ENCODE measurements at regions not wholly inside any gene's neighbourhood (a gene's known extent, or its start where the extent isn't known, plus 50 kb on each side); places are given as distances from the start of the nearest gene placed in this dataset.

DNA sequence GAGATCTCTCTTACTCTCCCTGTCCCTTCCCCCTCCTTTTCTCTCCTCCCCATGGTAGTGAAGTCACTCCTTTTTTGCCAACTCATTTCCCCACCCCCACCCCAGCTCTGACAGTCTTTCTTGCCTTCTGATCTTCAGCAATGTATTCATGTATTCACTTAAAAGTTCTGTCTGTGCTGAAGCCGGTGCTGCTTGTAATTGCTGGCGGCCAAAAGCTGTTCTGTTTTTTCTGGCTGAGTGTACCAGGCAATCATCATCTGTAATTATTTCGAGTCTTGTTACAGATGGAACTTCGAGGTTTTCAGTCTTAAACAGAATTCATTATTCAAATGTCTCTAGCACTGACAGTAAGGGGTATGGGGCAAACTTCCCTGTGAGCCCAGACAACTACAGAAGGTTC lies 99.5 kb downstream of the SPATA19 start:
- H3K9ac ChIP-seq (ENCODE audit: low read length) = no peak overlapping the region
- no peak overlapping the region for H3K4me3 ChIP-seq (ENCODE audit: low read length)
- peaks cover 11% of the 10 kb centered on the region for H3K4me1 ChIP-seq (ENCODE audit: control insufficient read depth, low read depth, low read length)
- no peaks in the 10 kb centered on the region for H3K36me3 ChIP-seq (ENCODE audit: control insufficient read depth, low read depth, low read length)
- no peaks in the 10 kb centered on the region for H3K27me3 ChIP-seq (ENCODE audit: control insufficient read depth, insufficient read depth, low read length)
- no peaks in the 10 kb centered on the region for H3K9me3 ChIP-seq (ENCODE audit: control insufficient read depth, low read depth, low read length)
- H3K27ac ChIP-seq (ENCODE audit: low read length) = no peak overlapping the region

- no peaks in the 10 kb centered on the region for H3K36me3 ChIP-seq (ENCODE audit: control insufficient read depth, low read depth, low read length)
- peaks cover 7% of the 10 kb centered on the region for H3K4me1 ChIP-seq (ENCODE audit: control insufficient read depth, low read depth, low read length)
- no peaks in the 10 kb centered on the region for H3K27me3 ChIP-seq (ENCODE audit: control insufficient read depth, insufficient read depth, low read length)
- H3K27ac ChIP-seq (ENCODE audit: low read length) = no peak overlapping the region
- H3K9me3 ChIP-seq (ENCODE audit: control insufficient read depth, low read depth, low read length) = no peaks in the 10 kb centered on the region
- H3K9ac ChIP-seq (ENCODE audit: low read length) = no peak overlapping the region
- no peak overlapping the region for H3K4me3 ChIP-seq (ENCODE audit: low read length)
Measured at GRCh38 chr11:133742353-133742752, 103.0 kb downstream of the SPATA19 start.

GRCh38 chr11:133740963-133741362 lies 104.3 kb downstream of the SPATA19 start:
- H3K4me1 ChIP-seq (ENCODE audit: control insufficient read depth, low read depth, low read length) = peaks cover 5% of the 10 kb centered on the region
- no peak overlapping the region for H3K9ac ChIP-seq (ENCODE audit: low read length)
- no peaks in the 10 kb centered on the region for H3K27me3 ChIP-seq (ENCODE audit: control insufficient read depth, insufficient read depth, low read length)
- H3K9me3 ChIP-seq (ENCODE audit: control insufficient read depth, low read depth, low read length) = no peaks in the 10 kb centered on the region
- H3K36me3 ChIP-seq (ENCODE audit: control insufficient read depth, low read depth, low read length) = no peaks in the 10 kb centered on the region
- H3K4me3 ChIP-seq (ENCODE audit: low read length) = no peak overlapping the region
- H3K27ac ChIP-seq (ENCODE audit: low read length) = no peak overlapping the region

DNA sequence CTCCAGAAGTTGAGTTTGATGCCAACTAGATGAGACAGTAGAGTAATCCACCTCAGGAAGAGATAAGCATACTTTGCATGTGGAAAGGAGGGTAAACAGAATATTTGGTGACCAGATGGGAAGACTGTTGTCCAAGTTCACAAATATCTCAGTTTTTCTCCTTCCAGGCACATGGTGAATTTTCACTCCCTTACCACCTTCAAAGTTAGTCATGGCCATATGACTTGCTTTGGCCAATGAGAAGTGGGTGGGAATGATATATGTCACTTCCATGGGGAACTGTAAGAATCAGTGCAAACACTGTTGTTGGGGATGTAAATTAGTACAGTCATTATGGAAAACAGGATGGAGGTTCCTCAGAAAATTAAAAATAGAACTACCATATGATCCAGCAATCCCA lies 105.8 kb downstream of the SPATA19 start:
- H3K9ac ChIP-seq (ENCODE audit: low read length) = no peak overlapping the region
- H3K4me1 ChIP-seq (ENCODE audit: control insufficient read depth, low read depth, low read length) = no peaks in the 10 kb centered on the region
- H3K36me3 ChIP-seq (ENCODE audit: control insufficient read depth, low read depth, low read length) = no peaks in the 10 kb centered on the region
- no peaks in the 10 kb centered on the region for H3K9me3 ChIP-seq (ENCODE audit: control insufficient read depth, low read depth, low read length)
- H3K27ac ChIP-seq (ENCODE audit: low read length) = no peak overlapping the region
- H3K27me3 ChIP-seq (ENCODE audit: control insufficient read depth, insufficient read depth, low read length) = no peaks in the 10 kb centered on the region
- no peak overlapping the region for H3K4me3 ChIP-seq (ENCODE audit: low read length)

DNA sequence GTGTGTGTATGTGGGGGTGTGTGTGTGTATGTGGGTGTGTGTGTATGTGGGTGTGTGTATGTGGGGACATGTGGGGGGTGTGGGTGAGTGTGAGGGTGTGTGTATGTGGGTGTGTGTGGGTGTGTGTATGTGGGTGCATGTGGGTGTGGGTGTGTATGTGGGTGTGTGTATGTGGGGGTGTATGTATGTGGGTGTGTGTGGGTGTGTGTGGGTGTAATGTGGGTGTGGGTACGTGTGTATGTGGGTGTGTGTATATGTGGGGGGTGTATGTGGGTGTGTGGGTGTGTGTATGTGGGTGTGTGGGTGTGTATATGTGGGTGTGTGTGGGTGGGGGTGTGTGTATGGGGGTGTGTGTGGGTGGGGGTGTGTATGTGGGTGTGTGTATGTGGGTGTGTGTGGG lies 106.7 kb downstream of the SPATA19 start:
- Histone ChIP-seq H3K9me3 (ENCODE audit: control insufficient read depth, low read depth, low read length) (no peaks in the 10 kb centered on the region), H3K9ac (ENCODE audit: low read length) (no peak overlapping the region), H3K36me3 (ENCODE audit: control insufficient read depth, low read depth, low read length) (no peaks in the 10 kb centered on the region), H3K4me1 (ENCODE audit: control insufficient read depth, low read depth, low read length) (no peaks in the 10 kb centered on the region), H3K4me3 (ENCODE audit: low read length) (no peak overlapping the region), H3K27me3 (ENCODE audit: control insufficient read depth, insufficient read depth, low read length) (no peaks in the 10 kb centered on the region), H3K27ac (ENCODE audit: low read length) (no peak overlapping the region)

- H3K9me3 ChIP-seq (ENCODE audit: control insufficient read depth, low read depth, low read length) = no peaks in the 10 kb centered on the region
- no peaks in the 10 kb centered on the region for H3K36me3 ChIP-seq (ENCODE audit: control insufficient read depth, low read depth, low read length)
- no peak overlapping the region for H3K4me3 ChIP-seq (ENCODE audit: low read length)
- H3K9ac ChIP-seq (ENCODE audit: low read length) = no peak overlapping the region
- no peaks in the 10 kb centered on the region for H3K27me3 ChIP-seq (ENCODE audit: control insufficient read depth, insufficient read depth, low read length)
- peaks cover 7% of the 10 kb centered on the region for H3K4me1 ChIP-seq (ENCODE audit: control insufficient read depth, low read depth, low read length)
- H3K27ac ChIP-seq (ENCODE audit: low read length) = no peak overlapping the region
Measured at GRCh38 chr11:133733631-133734030, 111.7 kb downstream of the SPATA19 start.

DNA sequence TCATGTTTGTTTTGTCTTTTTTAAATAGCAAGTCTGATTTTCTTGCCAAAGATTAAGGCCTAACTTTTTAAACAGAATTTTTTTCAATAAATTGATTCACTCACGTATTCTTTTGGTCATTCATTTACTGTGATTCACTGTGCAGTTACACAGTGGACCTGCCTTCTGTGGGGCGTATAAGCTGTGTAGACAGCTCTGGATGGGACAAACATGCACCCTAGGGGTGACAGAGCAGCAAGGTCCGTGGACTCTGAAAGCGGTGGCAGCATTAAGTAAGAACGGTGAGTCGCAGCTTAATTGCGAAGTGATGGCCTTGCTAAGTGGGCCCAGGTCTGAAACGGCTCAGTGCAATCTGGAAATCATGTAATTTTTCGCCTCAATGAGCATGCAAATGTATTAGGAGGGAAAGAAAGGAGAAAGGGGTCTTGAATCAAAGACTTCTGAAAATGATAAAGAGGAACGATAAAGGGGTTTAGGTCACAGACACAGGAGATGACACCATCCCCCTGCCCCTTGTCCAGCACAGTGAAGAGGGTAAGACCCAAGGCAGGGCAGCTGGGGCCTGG lies 113.1 kb downstream of the SPATA19 start:
- Histone ChIP-seq H3K27me3 (ENCODE audit: control insufficient read depth, insufficient read depth, low read length) (no peaks in the 10 kb centered on the region), H3K27ac (ENCODE audit: low read length) (no peak overlapping the region), H3K36me3 (ENCODE audit: control insufficient read depth, low read depth, low read length) (no peaks in the 10 kb centered on the region), H3K4me1 (ENCODE audit: control insufficient read depth, low read depth, low read length) (peaks cover 7% of the 10 kb centered on the region), H3K9me3 (ENCODE audit: control insufficient read depth, low read depth, low read length) (no peaks in the 10 kb centered on the region), H3K9ac (ENCODE audit: low read length) (no peak overlapping the region), H3K4me3 (ENCODE audit: low read length) (no peak overlapping the region)

DNA sequence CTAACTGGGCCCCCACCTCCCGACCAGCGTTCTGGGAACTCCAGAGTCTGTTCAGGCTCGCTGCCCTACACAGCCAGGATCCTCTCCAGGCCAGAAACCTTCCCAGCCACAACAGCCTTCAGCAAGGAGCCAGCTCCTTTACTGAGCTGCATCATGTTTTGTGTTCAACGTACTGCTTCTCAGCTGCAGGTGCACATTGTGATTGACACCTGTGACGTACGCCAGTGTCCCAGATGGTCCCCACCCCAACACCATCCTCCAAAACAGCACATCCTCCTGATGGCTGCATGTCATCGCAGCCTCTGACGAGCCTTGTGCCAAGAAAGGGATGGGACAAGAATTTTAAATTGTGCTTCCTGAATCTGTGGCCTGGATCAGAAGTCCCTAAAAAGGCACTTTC lies 117.5 kb downstream of the SPATA19 start:
- H3K9ac ChIP-seq (ENCODE audit: low read length) = no peak overlapping the region
- H3K4me1 ChIP-seq (ENCODE audit: control insufficient read depth, low read depth, low read length) = peaks cover 7% of the 10 kb centered on the region
- no peaks in the 10 kb centered on the region for H3K36me3 ChIP-seq (ENCODE audit: control insufficient read depth, low read depth, low read length)
- no peaks in the 10 kb centered on the region for H3K9me3 ChIP-seq (ENCODE audit: control insufficient read depth, low read depth, low read length)
- H3K27me3 ChIP-seq (ENCODE audit: control insufficient read depth, insufficient read depth, low read length) = no peaks in the 10 kb centered on the region
- H3K4me3 ChIP-seq (ENCODE audit: low read length) = no peak overlapping the region
- no peak overlapping the region for H3K27ac ChIP-seq (ENCODE audit: low read length)

DNA sequence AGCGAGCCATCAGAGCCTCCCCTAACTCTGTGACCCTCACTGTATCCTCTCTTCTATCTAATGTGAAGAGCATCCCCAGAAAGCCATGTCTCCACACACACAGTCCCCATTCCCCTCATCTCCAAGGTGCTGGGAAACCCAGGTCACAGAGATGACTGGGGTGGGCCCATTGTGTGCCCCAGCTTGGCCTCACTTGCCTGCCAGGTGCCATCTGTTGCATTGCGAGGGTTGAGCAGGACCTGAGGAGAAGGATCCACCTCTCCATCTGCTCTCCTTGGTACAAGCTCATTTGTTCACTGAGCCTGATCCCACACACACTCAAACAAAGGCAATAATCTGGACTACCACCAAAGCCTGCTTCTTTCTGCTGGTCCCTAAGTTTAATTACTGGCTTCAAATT lies 118.8 kb downstream of the SPATA19 start:
- Histone ChIP-seq H3K4me3 (ENCODE audit: low read length) (no peak overlapping the region), H3K9me3 (ENCODE audit: control insufficient read depth, low read depth, low read length) (no peaks in the 10 kb centered on the region), H3K4me1 (ENCODE audit: control insufficient read depth, low read depth, low read length) (peaks cover 3% of the 10 kb centered on the region), H3K27ac (ENCODE audit: low read length) (no peak overlapping the region), H3K36me3 (ENCODE audit: control insufficient read depth, low read depth, low read length) (no peaks in the 10 kb centered on the region), H3K9ac (ENCODE audit: low read length) (no peak overlapping the region), H3K27me3 (ENCODE audit: control insufficient read depth, insufficient read depth, low read length) (no peaks in the 10 kb centered on the region)

GRCh38 chr11:133724116-133724515 lies 121.2 kb downstream of the SPATA19 start:
- H3K27me3 ChIP-seq (ENCODE audit: control insufficient read depth, insufficient read depth, low read length) = no peaks in the 10 kb centered on the region
- H3K9me3 ChIP-seq (ENCODE audit: control insufficient read depth, low read depth, low read length) = no peaks in the 10 kb centered on the region
- H3K27ac ChIP-seq (ENCODE audit: low read length) = no peak overlapping the region
- H3K9ac ChIP-seq (ENCODE audit: low read length) = no peak overlapping the region
- no peaks in the 10 kb centered on the region for H3K4me1 ChIP-seq (ENCODE audit: control insufficient read depth, low read depth, low read length)
- H3K4me3 ChIP-seq (ENCODE audit: low read length) = no peak overlapping the region
- no peaks in the 10 kb centered on the region for H3K36me3 ChIP-seq (ENCODE audit: control insufficient read depth, low read depth, low read length)

DNA sequence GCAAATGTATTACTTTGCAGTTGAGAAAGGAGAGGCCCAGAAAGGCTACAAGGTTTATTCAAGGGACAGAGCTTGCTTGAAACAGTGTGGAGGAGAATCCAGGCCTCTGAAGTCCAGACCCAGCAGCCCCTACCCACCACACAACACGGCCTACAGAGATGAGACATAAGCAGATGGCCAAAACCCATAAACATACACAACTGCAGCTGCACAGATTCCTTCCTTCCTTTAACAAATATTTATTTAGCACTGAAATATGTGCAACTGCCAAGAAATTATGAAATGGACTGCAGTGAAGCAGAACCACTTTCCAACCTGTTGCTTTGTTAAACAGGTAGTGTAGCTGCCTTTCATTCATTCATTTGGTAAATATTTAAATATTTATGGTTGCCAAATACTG lies 122.3 kb downstream of the SPATA19 start:
- Histone ChIP-seq H3K4me3 (ENCODE audit: low read length) (no peak overlapping the region), H3K27ac (ENCODE audit: low read length) (no peak overlapping the region), H3K9ac (ENCODE audit: low read length) (no peak overlapping the region), H3K36me3 (ENCODE audit: control insufficient read depth, low read depth, low read length) (no peaks in the 10 kb centered on the region), H3K27me3 (ENCODE audit: control insufficient read depth, insufficient read depth, low read length) (no peaks in the 10 kb centered on the region), H3K4me1 (ENCODE audit: control insufficient read depth, low read depth, low read length) (no peaks in the 10 kb centered on the region), H3K9me3 (ENCODE audit: control insufficient read depth, low read depth, low read length) (no peaks in the 10 kb centered on the region)

DNA sequence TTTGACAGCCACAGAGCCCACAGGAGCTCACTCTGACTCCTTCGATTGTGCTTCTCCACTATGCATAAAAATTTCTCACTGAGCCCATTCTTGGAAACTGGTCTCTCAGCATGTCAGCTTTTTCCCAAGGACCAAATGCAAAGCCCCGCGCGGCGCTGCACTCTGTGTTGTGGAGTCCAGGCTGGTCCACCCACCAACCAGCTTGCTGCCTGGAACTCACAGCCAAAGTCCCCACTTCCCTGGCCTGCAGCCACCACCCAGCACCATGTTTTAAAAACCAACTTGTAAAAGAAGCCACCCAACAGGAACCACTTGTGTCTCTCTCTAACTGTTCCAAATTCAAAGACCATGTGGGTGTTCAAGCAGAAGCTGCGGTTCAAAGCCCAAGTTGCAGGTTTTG lies 124.4 kb downstream of the SPATA19 start:
- Histone ChIP-seq H3K27ac (ENCODE audit: low read length) (no peak overlapping the region), H3K4me3 (ENCODE audit: low read length) (no peak overlapping the region), H3K9me3 (ENCODE audit: control insufficient read depth, low read depth, low read length) (no peaks in the 10 kb centered on the region), H3K27me3 (ENCODE audit: control insufficient read depth, insufficient read depth, low read length) (no peaks in the 10 kb centered on the region), H3K9ac (ENCODE audit: low read length) (no peak overlapping the region), H3K4me1 (ENCODE audit: control insufficient read depth, low read depth, low read length) (no peaks in the 10 kb centered on the region), H3K36me3 (ENCODE audit: control insufficient read depth, low read depth, low read length) (no peaks in the 10 kb centered on the region)
